Mammary epithelial cell (primary cell): ENCODE measurements at regions not wholly inside any gene's neighbourhood (a gene's known extent, or its start where the extent isn't known, plus 50 kb on each side); places are given as distances from the start of the nearest gene placed in this dataset.

Source experiments
- EZH2 ChIP-seq: IDR thresholded peaks from 2 replicates; pipeline ENCODE4 v1.6.1; 2012; ENCODE audit warnings: low read length, inconsistent platforms, borderline replicate concordance
- TF ChIP-seq, protein P1 (sequence below), 2 donors: IDR thresholded peaks in 1 of 2; conservative IDR thresholded peaks in 1 of 2; 2 replicates each; pipeline ENCODE4 v1.5.1; 2011 to 2012; ENCODE audit warnings: inconsistent platforms in 2 of 2, low read length in 2 of 2, mild to moderate bottlenecking in 2 of 2, control low read depth in 1 of 2, low read depth in 1 of 2; ENCODE audit not compliant: insufficient read depth in 1 of 2; ENCODE audit errors: extremely low read depth in 1 of 2

DNA sequence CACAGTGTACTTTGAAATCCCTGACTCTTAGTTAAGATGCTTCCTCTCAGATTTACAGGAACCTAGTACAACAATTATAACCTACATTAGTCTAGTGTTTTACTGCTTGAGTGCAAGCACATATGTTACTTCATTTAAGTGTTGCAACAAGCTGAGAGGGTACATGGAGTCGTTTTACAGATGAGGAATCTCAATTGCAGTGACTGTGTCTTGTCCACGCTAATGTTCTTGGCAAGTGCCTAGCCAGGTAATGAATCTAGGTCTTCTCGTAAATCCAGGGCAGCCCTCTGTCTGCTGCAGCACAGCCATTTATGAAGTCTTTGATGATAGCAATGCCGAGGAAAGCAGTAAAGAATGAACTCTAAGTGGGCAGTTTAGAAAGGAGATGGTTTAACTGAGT lies 384.4 kb upstream of the ARPP21 start:
- TF ChIP-seq, protein P1, sequence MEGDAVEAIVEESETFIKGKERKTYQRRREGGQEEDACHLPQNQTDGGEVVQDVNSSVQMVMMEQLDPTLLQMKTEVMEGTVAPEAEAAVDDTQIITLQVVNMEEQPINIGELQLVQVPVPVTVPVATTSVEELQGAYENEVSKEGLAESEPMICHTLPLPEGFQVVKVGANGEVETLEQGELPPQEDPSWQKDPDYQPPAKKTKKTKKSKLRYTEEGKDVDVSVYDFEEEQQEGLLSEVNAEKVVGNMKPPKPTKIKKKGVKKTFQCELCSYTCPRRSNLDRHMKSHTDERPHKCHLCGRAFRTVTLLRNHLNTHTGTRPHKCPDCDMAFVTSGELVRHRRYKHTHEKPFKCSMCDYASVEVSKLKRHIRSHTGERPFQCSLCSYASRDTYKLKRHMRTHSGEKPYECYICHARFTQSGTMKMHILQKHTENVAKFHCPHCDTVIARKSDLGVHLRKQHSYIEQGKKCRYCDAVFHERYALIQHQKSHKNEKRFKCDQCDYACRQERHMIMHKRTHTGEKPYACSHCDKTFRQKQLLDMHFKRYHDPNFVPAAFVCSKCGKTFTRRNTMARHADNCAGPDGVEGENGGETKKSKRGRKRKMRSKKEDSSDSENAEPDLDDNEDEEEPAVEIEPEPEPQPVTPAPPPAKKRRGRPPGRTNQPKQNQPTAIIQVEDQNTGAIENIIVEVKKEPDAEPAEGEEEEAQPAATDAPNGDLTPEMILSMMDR (conservative IDR thresholded peaks at IDR 0.05 in 1 of 2, IDR thresholded peaks at IDR 0.05 in 1 of 2; ENCODE audit: extremely low read depth in 1 of 2, insufficient read depth in 1 of 2, low read depth in 1 of 2, low read length in 2 of 2): no peak
- TF ChIP-seq EZH2: no peak
